CD4-positive, CD25-positive, alpha-beta regulatory T cell (primary cell): ENCODE measurements at regions not wholly inside any gene's neighbourhood (a gene's known extent, or its start where the extent isn't known, plus 50 kb on each side); places are given as distances from the start of the nearest gene placed in this dataset.

ENCODE experiments used
- ATAC-seq, 2 donors: fragments of 150-1000 bp; cut with Tn5 transposase; one replicate each; pipeline ENCODE4 v1.10.0; 2021; ENCODE audit warnings: low read depth in 2 of 2, moderate number of reproducible peaks in 2 of 2, moderate library complexity in 1 of 2
- DNase-seq, 3 donors: peaks; one replicate each; pipeline versions ENCODE4 v3.0.0 to v3.0.0-alpha.2; 2012 to 2022; ENCODE audit warnings: mixed read lengths in 1 of 3
- H3K27ac ChIP-seq: one replicate; pipeline ENCODE4 v1.7.0; 2013; ENCODE audit warnings: mild to moderate bottlenecking, low read length; ENCODE audit not compliant: insufficient read depth, poor library complexity, severe bottlenecking
- H3K27me3 ChIP-seq: one replicate; pipeline ENCODE4 v1.7.0; 2013; ENCODE audit warnings: low read length; ENCODE audit not compliant: control insufficient read depth, insufficient read depth
- H3K36me3 ChIP-seq: one replicate; pipeline ENCODE4 v1.7.0; 2013; ENCODE audit warnings: mild to moderate bottlenecking, low read length, moderate library complexity; ENCODE audit not compliant: control insufficient read depth, insufficient read depth
- H3K4me1 ChIP-seq: 2 replicates; pipeline ENCODE4 v1.7.0; 2013; ENCODE audit warnings: mild to moderate bottlenecking, low read length; ENCODE audit not compliant: insufficient read depth, control insufficient read depth, poor library complexity, severe bottlenecking
- H3K4me3 ChIP-seq: one replicate; pipeline ENCODE4 v1.7.0; 2013; ENCODE audit warnings: low read depth, mild to moderate bottlenecking, low read length, moderate library complexity
- H3K9me3 ChIP-seq, 2 experiments: 1 replicate in 1 of 2; 2 replicates in 1 of 2; pipeline ENCODE4 v1.7.0; 2013; ENCODE audit warnings: low read length in 2 of 2, mild to moderate bottlenecking in 1 of 2, moderate library complexity in 1 of 2; ENCODE audit not compliant: control insufficient read depth in 2 of 2
- H3K27ac Mint-ChIP-seq, 3 donors: one replicate each; pipeline ENCODE4 v1.8.0; 2020 to 2022; ENCODE audit warnings: mild to moderate bottlenecking in 3 of 3, mixed read lengths in 3 of 3, moderate library complexity in 2 of 3
- H3K27me3 Mint-ChIP-seq: one replicate; pipeline ENCODE4 v1.8.0; 2022; ENCODE audit warnings: mild to moderate bottlenecking, mixed read lengths
- H3K36me3 Mint-ChIP-seq: one replicate; pipeline ENCODE4 v1.8.0; 2020; ENCODE audit warnings: mixed read lengths
- H3K4me1 Mint-ChIP-seq, 4 donors: one replicate each; pipeline ENCODE4 v1.8.0; 2020 to 2022; ENCODE audit warnings: mixed read lengths in 4 of 4, mild to moderate bottlenecking in 1 of 4
- H3K4me3 Mint-ChIP-seq, 4 donors: one replicate each; pipeline ENCODE4 v1.8.0; 2020 to 2022; ENCODE audit warnings: mild to moderate bottlenecking in 4 of 4, mixed read lengths in 4 of 4, moderate library complexity in 3 of 4
- H3K9me3 Mint-ChIP-seq, 7 donors: one replicate each; pipeline ENCODE4 v1.8.0; 2020 to 2022; ENCODE audit warnings: mixed read lengths in 7 of 7, mild to moderate bottlenecking in 3 of 7, moderate library complexity in 2 of 7

- H3K36me3 ChIP-seq, result no peaks in the 10 kb centered on the region
- H3K27ac ChIP-seq, result no peak overlapping the region
- no peaks in the 10 kb centered on the region for H3K4me1 ChIP-seq
- ATAC-seq, result no peak
- H3K4me3 Mint-ChIP-seq, result no peak overlapping the region
- no peaks in the 10 kb centered on the region for H3K27me3 ChIP-seq
- H3K4me3 ChIP-seq, result no peak overlapping the region
- peaks cover 0 to 4% (median 0%) of the 10 kb centered on the region in 7 donors for H3K9me3 Mint-ChIP-seq
- H3K27ac Mint-ChIP-seq, result no peak overlapping the region
- no peaks in the 10 kb centered on the region for H3K4me1 Mint-ChIP-seq
- no peaks in the 10 kb centered on the region for H3K9me3 ChIP-seq
- peaks cover 4% of the 10 kb centered on the region for H3K27me3 Mint-ChIP-seq
- DNase-seq, result no peak
- H3K36me3 Mint-ChIP-seq, result no peaks in the 10 kb centered on the region
These were observed 648.1 kb downstream of the NTRK3 start for GRCh38 chr15:87608238-87609028.

- Mint-ChIP-seq H3K9me3 (peaks cover 0 to 6% (median 0%) of the 10 kb centered on the region in 7 donors), H3K36me3 (no peaks in the 10 kb centered on the region), H3K4me1 (no peaks in the 10 kb centered on the region), H3K27ac (no peak overlapping the region), H3K27me3 (peaks cover 4% of the 10 kb centered on the region), H3K4me3 (no peak overlapping the region)
- no peak overlapping the region for H3K4me3 ChIP-seq
- no peak for DNase-seq
- no peak overlapping the region for H3K27ac ChIP-seq
- H3K36me3 ChIP-seq, result no peaks in the 10 kb centered on the region
- ATAC-seq, result no peak
- no peaks in the 10 kb centered on the region for H3K27me3 ChIP-seq
- H3K4me1 ChIP-seq, result no peaks in the 10 kb centered on the region
- H3K9me3 ChIP-seq, result no peaks in the 10 kb centered on the region
These were observed 649.6 kb downstream of the NTRK3 start for GRCh38 chr15:87606971-87607370.

- Histone ChIP-seq H3K4me1 (no peaks in the 10 kb centered on the region), H3K36me3 (no peaks in the 10 kb centered on the region), H3K27ac (no peak overlapping the region), H3K4me3 (no peak overlapping the region), H3K27me3 (no peaks in the 10 kb centered on the region), H3K9me3 (no peaks in the 10 kb centered on the region)
- H3K4me3 Mint-ChIP-seq, result no peak overlapping the region
- ATAC-seq, result no peak
- no peak overlapping the region for H3K27ac Mint-ChIP-seq
- DNase-seq, result peak in 1 of 3 donors; percentile 15
- no peaks in the 10 kb centered on the region for H3K4me1 Mint-ChIP-seq
- H3K36me3 Mint-ChIP-seq, result no peaks in the 10 kb centered on the region
- peaks cover 4% of the 10 kb centered on the region for H3K27me3 Mint-ChIP-seq
- H3K9me3 Mint-ChIP-seq, result peaks cover 0 to 6% (median 0%) of the 10 kb centered on the region in 7 donors
These were observed 651.6 kb downstream of the NTRK3 start for GRCh38 chr15:87604857-87605446.

- Histone ChIP-seq H3K27ac (no peak overlapping the region), H3K4me3 (no peak overlapping the region), H3K36me3 (no peaks in the 10 kb centered on the region), H3K27me3 (no peaks in the 10 kb centered on the region), H3K9me3 (no peaks in the 10 kb centered on the region), H3K4me1 (no peaks in the 10 kb centered on the region)
- H3K4me1 Mint-ChIP-seq, result peaks cover 0 to 4% (median 1%) of the 10 kb centered on the region in 4 donors
- ATAC-seq (no peak), DNase-seq (no peak)
- no peak overlapping the region for H3K27ac Mint-ChIP-seq
- H3K36me3 Mint-ChIP-seq, result no peaks in the 10 kb centered on the region
- H3K27me3 Mint-ChIP-seq, result peaks cover 4% of the 10 kb centered on the region
- peaks cover 0 to 5% (median 0%) of the 10 kb centered on the region in 7 donors for H3K9me3 Mint-ChIP-seq
- no peak overlapping the region for H3K4me3 Mint-ChIP-seq
These were observed 654.2 kb downstream of the NTRK3 start for GRCh38 chr15:87602371-87602770.

GRCh38 chr15:87599616-87600015, 656.9 kb downstream of the NTRK3 start:
- Mint-ChIP-seq H3K36me3 (no peaks in the 10 kb centered on the region), H3K4me3 (no peak overlapping the region), H3K27ac (no peak overlapping the region), H3K27me3 (no peaks in the 10 kb centered on the region), H3K4me1 (peaks cover 0 to 9% (median 4%) of the 10 kb centered on the region in 4 donors), H3K9me3 (peaks cover 0 to 7% (median 0%) of the 10 kb centered on the region in 7 donors)
- Histone ChIP-seq H3K27me3 (no peaks in the 10 kb centered on the region), H3K4me3 (no peak overlapping the region), H3K9me3 (no peaks in the 10 kb centered on the region), H3K4me1 (no peaks in the 10 kb centered on the region), H3K27ac (no peak overlapping the region), H3K36me3 (no peaks in the 10 kb centered on the region)
- no peak for DNase-seq
- no peak for ATAC-seq

- peak overlapping the region in 1 of 3 donors; percentile 1 for H3K27ac Mint-ChIP-seq
- peak overlapping the region in 1 of 4 donors; percentile 26 for H3K4me3 Mint-ChIP-seq
- no peak overlapping the region for H3K4me3 ChIP-seq
- no peaks in the 10 kb centered on the region for H3K36me3 ChIP-seq
- peaks cover 0 to 7% (median 0%) of the 10 kb centered on the region in 7 donors for H3K9me3 Mint-ChIP-seq
- H3K27me3 Mint-ChIP-seq, result no peaks in the 10 kb centered on the region
- ATAC-seq (peak; percentile 31 to 62), DNase-seq (peak in 2 of 3 donors; percentile 28 to 39)
- no peaks in the 10 kb centered on the region for H3K4me1 ChIP-seq
- no peak overlapping the region for H3K27ac ChIP-seq
- H3K4me1 Mint-ChIP-seq, result peaks cover 0 to 9% (median 4%) of the 10 kb centered on the region in 4 donors
- H3K9me3 ChIP-seq, result no peaks in the 10 kb centered on the region
- no peaks in the 10 kb centered on the region for H3K36me3 Mint-ChIP-seq
- no peaks in the 10 kb centered on the region for H3K27me3 ChIP-seq
These were observed 659.0 kb downstream of the NTRK3 start for GRCh38 chr15:87597346-87598052.

GRCh38 chr15:87591582-87591981, 665.0 kb downstream of the NTRK3 start:
- H3K36me3 ChIP-seq, result no peaks in the 10 kb centered on the region
- H3K27ac ChIP-seq, result no peak overlapping the region
- Mint-ChIP-seq H3K9me3 (peaks cover 0 to 7% (median 2%) of the 10 kb centered on the region in 7 donors), H3K4me1 (peaks cover 0 to under 1% (median 0%) of the 10 kb centered on the region in 4 donors), H3K27me3 (no peaks in the 10 kb centered on the region), H3K4me3 (no peak overlapping the region), H3K36me3 (no peaks in the 10 kb centered on the region), H3K27ac (no peak overlapping the region)
- H3K4me3 ChIP-seq, result no peak overlapping the region
- no peaks in the 10 kb centered on the region for H3K9me3 ChIP-seq
- DNase-seq (no peak), ATAC-seq (no peak)
- H3K4me1 ChIP-seq, result no peaks in the 10 kb centered on the region
- no peaks in the 10 kb centered on the region for H3K27me3 ChIP-seq
